Loucy (cell line): ENCODE measurements at regions not wholly inside any gene's neighbourhood (a gene's known extent, or its start where the extent isn't known, plus 50 kb on each side); places are given as distances from the start of the nearest gene placed in this dataset.

Source experiments
- EZH2phosphoT487 ChIP-seq: fragments of 200-600 bp; IDR thresholded peaks from 2 replicates; pipeline ENCODE4 v1.6.1; 2018; ENCODE audit warnings: antibody characterized with exemption, mild to moderate bottlenecking, moderate library complexity, borderline replicate concordance
- TF ChIP-seq, protein P1 (sequence below): fragments of 200-600 bp; sonication (generic); conservative IDR thresholded peaks from 2 replicates; pipeline ENCODE4 v1.5.1; 2014; ENCODE audit warnings: mild to moderate bottlenecking, antibody characterized with exemption, low read length

DNA sequence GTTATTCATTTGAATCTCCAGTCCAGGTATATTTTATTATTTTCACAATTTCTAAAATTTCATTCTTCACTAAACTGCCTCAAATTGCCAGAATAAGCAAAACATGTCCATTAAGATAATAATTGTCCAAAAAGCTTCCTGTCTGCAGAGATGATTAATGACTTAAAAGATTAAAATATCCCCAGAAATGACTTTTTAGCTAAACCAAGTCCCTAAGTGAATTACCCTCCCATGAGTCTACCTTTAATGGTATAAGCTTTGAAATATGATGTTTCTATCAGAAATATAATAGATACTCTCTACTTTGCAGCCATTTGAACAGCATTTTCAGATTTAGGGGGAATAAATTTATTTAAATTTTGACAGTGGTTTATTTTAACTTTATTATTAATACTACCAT, 289.2 kb upstream of the EMCN start:
- TF ChIP-seq, protein P1, sequence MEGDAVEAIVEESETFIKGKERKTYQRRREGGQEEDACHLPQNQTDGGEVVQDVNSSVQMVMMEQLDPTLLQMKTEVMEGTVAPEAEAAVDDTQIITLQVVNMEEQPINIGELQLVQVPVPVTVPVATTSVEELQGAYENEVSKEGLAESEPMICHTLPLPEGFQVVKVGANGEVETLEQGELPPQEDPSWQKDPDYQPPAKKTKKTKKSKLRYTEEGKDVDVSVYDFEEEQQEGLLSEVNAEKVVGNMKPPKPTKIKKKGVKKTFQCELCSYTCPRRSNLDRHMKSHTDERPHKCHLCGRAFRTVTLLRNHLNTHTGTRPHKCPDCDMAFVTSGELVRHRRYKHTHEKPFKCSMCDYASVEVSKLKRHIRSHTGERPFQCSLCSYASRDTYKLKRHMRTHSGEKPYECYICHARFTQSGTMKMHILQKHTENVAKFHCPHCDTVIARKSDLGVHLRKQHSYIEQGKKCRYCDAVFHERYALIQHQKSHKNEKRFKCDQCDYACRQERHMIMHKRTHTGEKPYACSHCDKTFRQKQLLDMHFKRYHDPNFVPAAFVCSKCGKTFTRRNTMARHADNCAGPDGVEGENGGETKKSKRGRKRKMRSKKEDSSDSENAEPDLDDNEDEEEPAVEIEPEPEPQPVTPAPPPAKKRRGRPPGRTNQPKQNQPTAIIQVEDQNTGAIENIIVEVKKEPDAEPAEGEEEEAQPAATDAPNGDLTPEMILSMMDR, result no peak
- no peak for TF ChIP-seq EZH2phosphoT487
